NCI-H460 (cell line): ENCODE measurements at regions not wholly inside any gene's neighbourhood (a gene's known extent, or its start where the extent isn't known, plus 50 kb on each side); places are given as distances from the start of the nearest gene placed in this dataset.
"Not testable (repeated sequence)": the region's sequence is repeated elsewhere in the genome, so short reads cannot be mapped to it uniquely, and the experiment has no call there.

Experiments used
- DNase-seq: peaks from one replicate; pipeline ENCODE4 v3.0.0-alpha.2; 2016; ENCODE audit warnings: low read depth; ENCODE audit errors: extremely low read depth

GRCh38 chr6:4242601-4243000, 107.2 kb upstream of the ECI2 start:
- DNase-seq, result no peak

- no peak for DNase-seq
Measured at GRCh38 chr6:4240148-4240547, 104.8 kb upstream of the ECI2 start.

- no peak for DNase-seq
Measured at GRCh38 chr6:4225161-4225872, 89.9 kb upstream of the ECI2 start.

GRCh38 chr6:4224067-4224978, 88.9 kb upstream of the ECI2 start:
- DNase-seq, result no peak

- no peak for DNase-seq
Measured at GRCh38 chr6:4220558-4220957, 85.2 kb upstream of the ECI2 start.

GRCh38 chr6:4218619-4219317, 83.4 kb upstream of the ECI2 start:
- DNase-seq, result not testable (repeated sequence)

- DNase-seq, result no peak
Measured at GRCh38 chr6:4212588-4212987, 77.2 kb upstream of the ECI2 start.

- DNase-seq, result peak; percentile 25
Measured at GRCh38 chr6:4210629-4211419, 75.4 kb upstream of the ECI2 start.

GRCh38 chr6:4209196-4209595, 73.8 kb upstream of the ECI2 start:
- DNase-seq, result no peak

- DNase-seq, result no peak
Measured at GRCh38 chr6:4208158-4208557, 72.8 kb upstream of the ECI2 start.

GRCh38 chr6:4203642-4204417, 68.5 kb upstream of the ECI2 start:
- DNase-seq, result not testable (repeated sequence)

- DNase-seq, result no peak
Measured at GRCh38 chr6:4192627-4193026, 57.3 kb upstream of the ECI2 start.

GRCh38 chr6:4192173-4192572, 56.8 kb upstream of the ECI2 start:
- no peak for DNase-seq

GRCh38 chr6:4191271-4191721, 55.9 kb upstream of the ECI2 start:
- DNase-seq, result no peak

GRCh38 chr6:4189249-4189648, 53.9 kb upstream of the ECI2 start:
- no peak for DNase-seq

- no peak for DNase-seq
Measured at GRCh38 chr6:4188801-4189200, 53.4 kb upstream of the ECI2 start.

GRCh38 chr6:4187480-4187879, 52.1 kb upstream of the ECI2 start:
- DNase-seq, result no peak

- no peak for DNase-seq
Measured at GRCh38 chr6:4186385-4186784, 51.0 kb upstream of the ECI2 start.

- DNase-seq, result no peak
Measured at GRCh38 chr6:4185846-4186245, 50.5 kb upstream of the ECI2 start.

- DNase-seq, result no peak
Measured at GRCh38 chr6:4185419-4185818, 50.0 kb upstream of the ECI2 start.
